PC-3 (cell line): ENCODE measurements at regions not wholly inside any gene's neighbourhood (a gene's known extent, or its start where the extent isn't known, plus 50 kb on each side); places are given as distances from the start of the nearest gene placed in this dataset.

ENCODE experiments used
- ATAC-seq: fragments of 200-7000 bp; cut with Tn5 transposase; 2 replicates; pipeline ENCODE4 v1.9.1; 2020; ENCODE audit warnings: mild to moderate bottlenecking, moderate library complexity
- BruUV-seq: library from RNA; stranded (reverse); fragments of 400-500 nt; replicated peaks from 2 replicates; lab custom pipeline; 2021; lab: Mats Ljungman, UMichigan
- CTCF ChIA-PET: fragments of 300-600 bp; sonication (Branson Sonifier 250); formaldehyde crosslinking; loops from one replicate; lab custom pipeline; 2022; ENCODE audit warnings: antibody characterized with exemption; lab: Charles Lee
- POLR2A ChIA-PET: fragments of 300-600 bp; sonication (Branson Sonifier 250); formaldehyde crosslinking; loops from one replicate; lab custom pipeline; 2022; ENCODE audit warnings: antibody characterized with exemption; ENCODE audit not compliant: unreplicated experiment; lab: Charles Lee
- DNase-seq: peaks from one replicate; pipeline ENCODE4 v3.0.0-alpha.2; 2015
- H2AFZ ChIP-seq: fragments of 300-600 bp; sonication (generic); 2 replicates; pipeline ENCODE4 v1.6.0; 2016; ENCODE audit warnings: antibody characterized with exemption, low read length
- H3F3A ChIP-seq: fragments of 300-600 bp; sonication (generic); one replicate; pipeline ENCODE4 v1.6.0; 2017; ENCODE audit warnings: antibody characterized with exemption, low read length, control low read depth, mild to moderate bottlenecking; ENCODE audit not compliant: unreplicated experiment
- H3K27ac ChIP-seq: fragments of 300-600 bp; sonication (generic); 2 replicates; pipeline ENCODE4 v1.5.1; 2016; ENCODE audit warnings: mild to moderate bottlenecking, low read length
- H3K27me3 ChIP-seq: fragments of 300-600 bp; sonication (generic); 2 replicates; pipeline ENCODE4 v1.6.1; 2016; ENCODE audit warnings: low read length, mixed read lengths
- H3K36me3 ChIP-seq: fragments of 300-600 bp; sonication (generic); 2 replicates; pipeline ENCODE4 v1.6.1; 2016; ENCODE audit warnings: low read depth, mixed run types, low read length, mixed read lengths
- H3K4me1 ChIP-seq: fragments of 300-600 bp; sonication (generic); 2 replicates; pipeline ENCODE4 v1.5.1; 2016; ENCODE audit warnings: low read length; ENCODE audit not compliant: insufficient read depth
- H3K4me2 ChIP-seq: fragments of 300-600 bp; sonication (generic); 2 replicates; pipeline ENCODE4 v1.6.0; 2016; ENCODE audit warnings: low read length
- H3K4me3 ChIP-seq: fragments of 300-600 bp; sonication (generic); 2 replicates; pipeline ENCODE4 v1.5.1; 2016; ENCODE audit warnings: mild to moderate bottlenecking, low read length, mixed read lengths
- H3K79me2 ChIP-seq: fragments of 300-600 bp; sonication (generic); 2 replicates; pipeline ENCODE4 v1.6.1; 2017; ENCODE audit warnings: low read length, mixed read lengths
- H3K9ac ChIP-seq: fragments of 300-600 bp; sonication (generic); 2 replicates; pipeline ENCODE4 v1.6.0; 2016; ENCODE audit warnings: mild to moderate bottlenecking, low read length
- H3K9me2 ChIP-seq: fragments of 300-600 bp; sonication (generic); replicated peaks from 2 replicates; pipeline ENCODE4 v1.6.1; 2016; ENCODE audit warnings: mixed run types, low read length, mixed read lengths
- H3K9me3 ChIP-seq: fragments of 300-600 bp; sonication (generic); 2 replicates; pipeline ENCODE4 v1.6.1; 2016; ENCODE audit warnings: low read length, mixed read lengths
- H4K20me1 ChIP-seq: fragments of 300-600 bp; sonication (generic); 2 replicates; pipeline ENCODE4 v1.6.1; 2016; ENCODE audit warnings: low read length, mixed read lengths
- CTCF ChIP-seq: fragments of 300-600 bp; sonication (generic); conservative IDR thresholded peaks from 2 replicates; pipeline ENCODE4 v1.5.1; 2017; ENCODE audit warnings: antibody characterized with exemption, low read depth, mild to moderate bottlenecking, low read length
- EZH2 ChIP-seq: fragments of 300-600 bp; sonication (generic); IDR thresholded peaks from one replicate; pipeline ENCODE4 v1.6.1; 2017; ENCODE audit warnings: antibody characterized with exemption, mild to moderate bottlenecking, low read length; ENCODE audit not compliant: unreplicated experiment
- EZH2phosphoT487 ChIP-seq: fragments of 300-600 bp; sonication (generic); IDR thresholded peaks from 2 replicates; pipeline ENCODE4 v1.6.1; 2018; ENCODE audit warnings: mild to moderate bottlenecking, antibody characterized with exemption, low read length, borderline replicate concordance
- intact Hi-C: fragments of 100-400 bp; cut with micrococcal nuclease; formaldehyde crosslinking; loops from 2 replicates; pipeline ENCODE4 v1.9.0; 2023

GRCh38 chr20:48354320-48354876 lies 473.4 kb downstream of the PREX1 start:
- no peaks in the 10 kb centered on the region for H3K4me1 ChIP-seq
- no TSS peak for BruUV-seq
- H4K20me1 ChIP-seq = no peaks in the 10 kb centered on the region
- peaks cover 46% of the 10 kb centered on the region for H3K27me3 ChIP-seq
- no peak overlapping the region for H3K4me2 ChIP-seq
- H3K27ac ChIP-seq = no peak overlapping the region
- no peak overlapping the region for H2AFZ ChIP-seq
- no peaks in the 10 kb centered on the region for H3K9me3 ChIP-seq
- TF ChIP-seq EZH2 (no peak), CTCF (no peak), EZH2phosphoT487 (no peak)
- H3K4me3 ChIP-seq = no peak overlapping the region
- no peaks in the 10 kb centered on the region for H3F3A ChIP-seq
- H3K9me2 ChIP-seq = no peaks in the 10 kb centered on the region
- no peak overlapping the region for H3K9ac ChIP-seq
- no peaks in the 10 kb centered on the region for H3K36me3 ChIP-seq
- no peak for ATAC-seq
- no peak for DNase-seq
- intact Hi-C loops = no loop called here
- POLR2A ChIA-PET = no interaction called here
- H3K79me2 ChIP-seq = no peaks in the 10 kb centered on the region
- CTCF ChIA-PET = no interaction called here

- no peak for ATAC-seq
- TF ChIP-seq CTCF = no peak
- no peak for TF ChIP-seq EZH2phosphoT487
- no peak for TF ChIP-seq EZH2
- no TSS peak for BruUV-seq
Measured at GRCh38 chr20:48352628-48353027, 475.2 kb downstream of the PREX1 start.

GRCh38 chr20:48352042-48352441 lies 475.8 kb downstream of the PREX1 start:
- Histone ChIP-seq H3K4me1 (no peaks in the 10 kb centered on the region), H3K79me2 (no peaks in the 10 kb centered on the region), H3K9me2 (no peaks in the 10 kb centered on the region), H3K27me3 (peaks cover 59% of the 10 kb centered on the region), H3F3A (no peaks in the 10 kb centered on the region), H3K36me3 (no peaks in the 10 kb centered on the region), H3K4me2 (no peak overlapping the region), H3K9ac (no peak overlapping the region), H3K27ac (no peak overlapping the region), H3K9me3 (no peaks in the 10 kb centered on the region), H3K4me3 (no peak overlapping the region), H4K20me1 (no peaks in the 10 kb centered on the region), H2AFZ (no peak overlapping the region)
- ChIA-PET CTCF (no interaction called here), POLR2A (no interaction called here)
- TF ChIP-seq EZH2 (no peak), EZH2phosphoT487 (no peak), CTCF (no peak)
- intact Hi-C loops = no loop called here
- no peak for ATAC-seq
- no TSS peak for BruUV-seq
- DNase-seq = no peak

More at GRCh38 chr20:48352628-48353027, 475.2 kb downstream of the PREX1 start:
- no peaks in the 10 kb centered on the region for H3K9me3 ChIP-seq
- H3K9ac ChIP-seq = no peak overlapping the region
- no peak for DNase-seq
- peaks cover 55% of the 10 kb centered on the region for H3K27me3 ChIP-seq
- intact Hi-C loops = no loop called here
- ChIA-PET POLR2A (no interaction called here), CTCF (no interaction called here)
- no peaks in the 10 kb centered on the region for H4K20me1 ChIP-seq
- no peak overlapping the region for H3K4me3 ChIP-seq
- H3K79me2 ChIP-seq = no peaks in the 10 kb centered on the region
- H3K27ac ChIP-seq = no peak overlapping the region
- H3K4me1 ChIP-seq = no peaks in the 10 kb centered on the region
- H3F3A ChIP-seq = no peaks in the 10 kb centered on the region
- no peaks in the 10 kb centered on the region for H3K36me3 ChIP-seq
- H3K9me2 ChIP-seq = no peaks in the 10 kb centered on the region
- no peak overlapping the region for H3K4me2 ChIP-seq
- no peak overlapping the region for H2AFZ ChIP-seq
